Erythroblast (primary cell): ENCODE measurements at regions not wholly inside any gene's neighbourhood (a gene's known extent, or its start where the extent isn't known, plus 50 kb on each side); places are given as distances from the start of the nearest gene placed in this dataset.

ENCODE experiments used
- GATA1 ChIP-seq: IDR thresholded peaks from 2 replicates; pipeline ENCODE4 v1.6.1; 2011; ENCODE audit warnings: low read depth, mild to moderate bottlenecking, control low read depth, low read length, moderate library complexity
- POLR2A ChIP-seq: IDR thresholded peaks from 2 replicates; pipeline ENCODE4 v1.6.1; 2011; ENCODE audit warnings: mild to moderate bottlenecking, low read length

GRCh38 chr2:153195342-153195741, 283.2 kb downstream of the RPRM start:
- TF ChIP-seq POLR2A = no peak
- no peak for TF ChIP-seq GATA1
